ENCODE measurements at regions not wholly inside any gene's neighbourhood (a gene's known extent, or its start where the extent isn't known, plus 50 kb on each side); places are given as distances from the start of the nearest gene placed in this dataset.

DNA sequence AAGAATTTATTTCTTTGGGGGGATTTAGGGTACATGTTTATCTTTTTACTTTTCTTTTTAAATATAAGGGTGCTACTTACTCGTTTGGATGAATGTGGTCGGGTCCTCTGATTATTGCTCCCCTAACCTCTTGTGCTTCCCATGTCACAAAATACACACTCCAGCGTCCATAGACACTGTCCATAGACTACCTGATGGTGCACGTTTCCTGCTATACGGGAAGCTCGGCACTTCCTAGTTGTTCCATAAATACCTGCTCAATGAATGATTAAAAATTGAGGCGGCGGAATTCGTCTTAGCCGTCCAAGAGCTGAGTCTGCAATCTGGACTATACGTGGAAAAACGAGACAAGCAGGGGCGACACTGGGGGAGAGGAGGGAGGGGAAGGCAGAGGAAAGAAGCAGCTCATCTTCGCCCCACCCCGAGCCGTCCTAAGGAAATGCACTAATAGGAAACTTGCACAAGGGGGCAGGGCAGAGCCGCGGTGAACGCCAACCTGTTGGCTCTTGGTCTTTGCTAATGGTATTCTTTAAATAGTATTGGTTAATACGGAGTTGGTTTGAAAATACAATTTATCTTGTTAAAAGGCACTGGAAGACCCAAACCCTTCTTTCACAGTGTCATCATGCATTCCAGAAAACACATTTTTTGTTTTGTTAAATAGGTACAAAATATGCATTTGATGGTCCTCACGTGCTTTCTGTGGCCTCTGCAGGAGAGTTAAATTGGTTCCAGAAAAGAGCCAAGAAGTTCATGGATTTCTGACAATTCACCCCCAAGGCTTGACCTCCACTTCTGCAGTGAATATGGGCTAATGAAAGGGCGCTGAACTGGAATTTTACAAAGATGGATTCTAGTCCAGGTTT, 73.0 kb upstream of the KCTD1 start:
- intact Hi-C loops (cut with micrococcal nuclease) = loop anchor here (1.0 kb wide), 1 partner anchor 28 kb away; no protein-coding TSS in a partner anchor

- intact Hi-C loops (cut with micrococcal nuclease) = no loop called here
Measured at GRCh38 chr18:26619350-26619749, 71.0 kb upstream of the KCTD1 start.

DNA sequence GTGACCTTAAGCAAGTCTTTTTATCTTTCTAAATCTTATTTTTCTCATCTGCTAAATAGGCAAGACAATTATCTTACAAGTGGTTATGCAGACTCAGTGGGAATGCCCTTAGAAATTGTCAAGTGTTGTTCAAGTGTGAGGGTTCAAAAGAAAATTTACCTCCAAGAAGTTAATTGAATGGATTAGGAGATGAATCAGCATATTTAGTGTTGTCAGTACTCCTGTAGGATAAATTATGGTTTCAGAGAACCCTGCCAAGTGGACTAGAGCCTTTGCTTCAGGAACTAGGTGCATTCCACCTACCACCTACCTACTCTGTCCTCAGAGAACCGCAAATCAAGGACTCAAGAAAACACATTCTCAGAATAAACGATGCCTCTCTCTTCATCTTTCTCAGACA, 69.8 kb upstream of the KCTD1 start:
- intact Hi-C loops (cut with micrococcal nuclease) = no loop called here

GRCh38 chr18:26617151-26617554, 68.8 kb upstream of the KCTD1 start:
- intact Hi-C loops (cut with micrococcal nuclease) = no loop called here

- intact Hi-C loops (cut with micrococcal nuclease) = no loop called here
Measured at GRCh38 chr18:26614374-26614773, 66.0 kb upstream of the KCTD1 start.

Data from T-helper 1 cell treated with Interleukin-12 subunit alpha and Interleukin-12 subunit beta and Interleukin-4 antibody, amounts not matched to agents 30 ng/mL and 1 ng/mL, for 36 hours (primary cell).